Endothelial cell of umbilical vein (primary cell): ENCODE measurements at regions not wholly inside any gene's neighbourhood (a gene's known extent, or its start where the extent isn't known, plus 50 kb on each side); places are given as distances from the start of the nearest gene placed in this dataset.

Experiments
- BruUV-seq: library from RNA; stranded (reverse); fragments of 400-500 nt; replicated peaks from 2 replicates; lab custom pipeline; 2021; lab: Mats Ljungman, UMichigan
- CTCF ChIA-PET: fragments of 300-600, 350-600 bp; sonication (Branson Sonifier 250); formaldehyde crosslinking; loops from one replicate; lab custom pipeline; 2021; ENCODE audit warnings: antibody characterized with exemption, inconsistent platforms; lab: Charles Lee
- POLR2A ChIA-PET: fragments of 300-600, 350-600 bp; sonication (Branson Sonifier 250); formaldehyde crosslinking; loops from one replicate; lab custom pipeline; 2021; ENCODE audit warnings: antibody characterized with exemption, inconsistent platforms; lab: Charles Lee
- DNase-seq: peaks from one replicate; pipeline ENCODE4 v3.0.0-alpha.2; 2011; ENCODE audit warnings: low read depth, low spot score
- FAIRE-seq: peaks from 2 replicates; lab custom pipeline; 2011; peaks lifted over from hg19 to GRCh38; lab: Jason Lieb, UNC
- H2AFZ ChIP-seq: 2 replicates; pipeline ENCODE4 v1.6.0; 2012; ENCODE audit warnings: low read depth, low read length, control low read depth, inconsistent platforms
- H3K27ac ChIP-seq: 2 replicates; pipeline ENCODE4 v1.5.1; 2011; ENCODE audit warnings: low read depth, mild to moderate bottlenecking, control low read depth, low read length, moderate library complexity; ENCODE audit not compliant: insufficient read depth
- H3K27me3 ChIP-seq, 2 experiments: 2 replicates each; pipeline versions ENCODE4 v1.6.0 to v1.6.1; 2011; ENCODE audit warnings: low read length in 2 of 2, mixed read lengths in 1 of 2; ENCODE audit not compliant: control insufficient read depth in 2 of 2, insufficient read depth in 2 of 2
- H3K36me3 ChIP-seq, 2 experiments: 2 replicates in 1 of 2; 3 replicates in 1 of 2; pipeline ENCODE4 v1.5.1; 2011; ENCODE audit warnings: low read length in 2 of 2, mild to moderate bottlenecking in 1 of 2, moderate library complexity in 1 of 2; ENCODE audit not compliant: control insufficient read depth in 2 of 2, insufficient read depth in 2 of 2; ENCODE audit errors: extremely low read depth in 1 of 2
- H3K4me1 ChIP-seq: 3 replicates; pipeline ENCODE4 v1.5.1; 2011; ENCODE audit warnings: mild to moderate bottlenecking, low read length; ENCODE audit not compliant: control insufficient read depth, insufficient read depth; ENCODE audit errors: extremely low read depth
- H3K4me2 ChIP-seq: 2 replicates; pipeline ENCODE4 v1.6.1; 2011; ENCODE audit warnings: low read length, control low read depth, mixed read lengths; ENCODE audit not compliant: insufficient read depth
- H3K4me3 ChIP-seq, 3 experiments: fragments of 200-600 bp in 1 of 3; sonication (generic), shearing (Covaris generic) in 1 of 3; replicated peaks in 1 of 3; 2 replicates each; pipeline ENCODE4 v1.5.1; 2011 to 2016; ENCODE audit warnings: control low read depth in 3 of 3, low read length in 3 of 3, mild to moderate bottlenecking in 2 of 3, inconsistent platforms in 1 of 3, low read depth in 1 of 3, moderate library complexity in 1 of 3; ENCODE audit not compliant: insufficient read depth in 1 of 3
- H3K79me2 ChIP-seq: 2 replicates; pipeline ENCODE4 v1.6.0; 2012; ENCODE audit warnings: low read length, inconsistent platforms; ENCODE audit not compliant: control insufficient read depth, insufficient read depth
- H3K9ac ChIP-seq: replicated peaks from 2 replicates; pipeline ENCODE3; 2011; ENCODE audit warnings: low read length, control low read depth; ENCODE audit not compliant: insufficient read depth; ENCODE audit errors: extremely low read depth
- H3K9me1 ChIP-seq: replicated peaks from 3 replicates; pipeline ENCODE4 v1.6.0; 2011; ENCODE audit warnings: mild to moderate bottlenecking, low read length; ENCODE audit not compliant: control insufficient read depth, insufficient read depth; ENCODE audit errors: extremely low read depth
- H3K9me3 ChIP-seq: replicated peaks from 2 replicates; pipeline ENCODE4 v1.5.1; 2012; ENCODE audit warnings: low read length, inconsistent platforms; ENCODE audit not compliant: control insufficient read depth, insufficient read depth
- H4K20me1 ChIP-seq: replicated peaks from 2 replicates; pipeline ENCODE3; 2011; ENCODE audit warnings: mild to moderate bottlenecking, low read length; ENCODE audit not compliant: control insufficient read depth, insufficient read depth; ENCODE audit errors: extremely low read depth
- EZH2 ChIP-seq: IDR thresholded peaks from 2 replicates; pipeline ENCODE4 v1.6.1; 2012; ENCODE audit warnings: borderline replicate concordance, low read depth, mild to moderate bottlenecking, moderate library complexity, low read length, inconsistent platforms; ENCODE audit not compliant: severe bottlenecking
- FOS ChIP-seq: IDR thresholded peaks from 2 replicates; pipeline ENCODE4 v1.6.1; 2011; ENCODE audit warnings: mild to moderate bottlenecking, low read length, moderate library complexity, borderline replicate concordance; ENCODE audit not compliant: insufficient read depth
- GATA2 ChIP-seq: IDR thresholded peaks from 2 replicates; pipeline ENCODE4 v1.7.0; 2011; ENCODE audit warnings: low read depth, mild to moderate bottlenecking, moderate library complexity, mixed read lengths, low read length; ENCODE audit not compliant: insufficient read length, insufficient read depth
- JUN ChIP-seq: IDR thresholded peaks from 2 replicates; pipeline ENCODE4 v1.6.1; 2011; ENCODE audit warnings: borderline replicate concordance, low read depth; ENCODE audit not compliant: insufficient read length, insufficient read depth
- MYC ChIP-seq: IDR thresholded peaks from one replicate; pipeline ENCODE4 v1.6.1; 2011; ENCODE audit warnings: mild to moderate bottlenecking, low read depth, low read length
- POLR2A ChIP-seq: IDR thresholded peaks from 2 replicates; pipeline ENCODE4 v1.6.1; 2012; ENCODE audit warnings: low read depth, mild to moderate bottlenecking, control low read depth, low read length
- POLR2AphosphoS5 ChIP-seq: IDR thresholded peaks from 2 replicates; pipeline ENCODE4 v1.6.1; 2012; ENCODE audit warnings: low read depth, mild to moderate bottlenecking, control low read depth, low read length, moderate library complexity; ENCODE audit not compliant: insufficient read depth
- dilution Hi-C: fragments of 300-500 bp; cut with MboI; formaldehyde crosslinking; loops from one replicate; pipeline ENCODE4 v1.15.0; 2019; ENCODE audit warnings: low sequenced_read_pairs; ENCODE audit not compliant: extremely low pct_ligation_motif_present
- intact Hi-C: fragments of 100-400 bp; cut with micrococcal nuclease; formaldehyde crosslinking; loops from one replicate; pipeline ENCODE4 v1.10.0; 2022
- TF ChIP-seq, protein P1 (sequence below): IDR thresholded peaks from 2 replicates; pipeline ENCODE4 v1.6.1; 2011; ENCODE audit not compliant: insufficient read depth, insufficient read length
- TF ChIP-seq, protein P2 (sequence below), 2 donors: IDR thresholded peaks; 1 replicate in 1 of 2; 2 replicates in 1 of 2; pipeline ENCODE4 v1.5.1; 2011; ENCODE audit warnings: low read length in 2 of 2, mild to moderate bottlenecking in 2 of 2, moderate library complexity in 2 of 2, control low read depth in 1 of 2, inconsistent platforms in 1 of 2, low read depth in 1 of 2; ENCODE audit not compliant: insufficient read depth in 1 of 2; ENCODE audit errors: extremely low read depth in 1 of 2

DNA sequence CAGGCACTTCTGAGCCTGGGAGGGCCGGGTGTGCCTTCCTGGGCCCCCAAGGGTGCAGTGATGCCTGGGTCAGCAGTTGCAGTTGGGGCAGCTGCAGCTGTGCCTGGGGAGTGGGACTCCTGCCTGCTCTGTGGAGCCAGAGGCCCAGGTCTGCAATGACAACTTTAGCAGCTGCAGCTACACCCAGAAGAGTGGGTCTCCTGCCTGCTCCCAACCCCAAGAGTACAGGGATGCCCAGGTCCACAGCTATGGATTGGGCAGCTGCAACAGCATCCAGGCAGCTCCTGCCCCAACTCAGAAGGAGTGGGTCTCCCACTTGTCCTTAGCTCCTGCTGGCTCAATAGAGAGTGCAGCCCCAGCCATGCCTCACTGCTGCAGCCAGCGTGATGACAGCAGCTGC is 73.0 kb upstream of the ST3GAL5 start:
- no peaks in the 10 kb centered on the region for H4K20me1 ChIP-seq
- DNase-seq (no peak), FAIRE-seq (no peak)
- H3K4me1 ChIP-seq = no peaks in the 10 kb centered on the region
- TF ChIP-seq JUN (no peak), POLR2A (no peak), MYC (no peak), POLR2AphosphoS5 (no peak), FOS (no peak), EZH2 (no peak), GATA2 (no peak)
- TF ChIP-seq, protein P1, sequence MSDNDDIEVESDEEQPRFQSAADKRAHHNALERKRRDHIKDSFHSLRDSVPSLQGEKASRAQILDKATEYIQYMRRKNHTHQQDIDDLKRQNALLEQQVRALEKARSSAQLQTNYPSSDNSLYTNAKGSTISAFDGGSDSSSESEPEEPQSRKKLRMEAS = no peak
- TF ChIP-seq, protein P2, sequence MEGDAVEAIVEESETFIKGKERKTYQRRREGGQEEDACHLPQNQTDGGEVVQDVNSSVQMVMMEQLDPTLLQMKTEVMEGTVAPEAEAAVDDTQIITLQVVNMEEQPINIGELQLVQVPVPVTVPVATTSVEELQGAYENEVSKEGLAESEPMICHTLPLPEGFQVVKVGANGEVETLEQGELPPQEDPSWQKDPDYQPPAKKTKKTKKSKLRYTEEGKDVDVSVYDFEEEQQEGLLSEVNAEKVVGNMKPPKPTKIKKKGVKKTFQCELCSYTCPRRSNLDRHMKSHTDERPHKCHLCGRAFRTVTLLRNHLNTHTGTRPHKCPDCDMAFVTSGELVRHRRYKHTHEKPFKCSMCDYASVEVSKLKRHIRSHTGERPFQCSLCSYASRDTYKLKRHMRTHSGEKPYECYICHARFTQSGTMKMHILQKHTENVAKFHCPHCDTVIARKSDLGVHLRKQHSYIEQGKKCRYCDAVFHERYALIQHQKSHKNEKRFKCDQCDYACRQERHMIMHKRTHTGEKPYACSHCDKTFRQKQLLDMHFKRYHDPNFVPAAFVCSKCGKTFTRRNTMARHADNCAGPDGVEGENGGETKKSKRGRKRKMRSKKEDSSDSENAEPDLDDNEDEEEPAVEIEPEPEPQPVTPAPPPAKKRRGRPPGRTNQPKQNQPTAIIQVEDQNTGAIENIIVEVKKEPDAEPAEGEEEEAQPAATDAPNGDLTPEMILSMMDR (IDR thresholded peaks at IDR 0.05; ENCODE audit: extremely low read depth in 1 of 2, insufficient read depth in 1 of 2, low read depth in 1 of 2, low read length in 2 of 2) = no peak
- H3K27me3 ChIP-seq = peaks cover 0 to 2% of the 10 kb centered on the region in 2 experiments
- ChIA-PET CTCF (interaction anchor here (0.8 to 1.9 kb wide), 2 partner anchors 11 to 23 kb away, joined by 3 to 6 read pairs; no protein-coding TSS in a partner anchor), POLR2A (no interaction called here)
- H3K9me3 ChIP-seq = no peaks in the 10 kb centered on the region
- H3K36me3 ChIP-seq = no peaks in the 10 kb centered on the region
- no peak overlapping the region for H3K4me2 ChIP-seq
- intact Hi-C loops (no loop called here), dilution Hi-C loops (no loop called here)
- BruUV-seq = no TSS peak
- H3K9ac ChIP-seq = no peak overlapping the region
- H3K27ac ChIP-seq = no peak overlapping the region
- no peaks in the 10 kb centered on the region for H3K9me1 ChIP-seq
- H3K79me2 ChIP-seq = no peaks in the 10 kb centered on the region
- H3K4me3 ChIP-seq = no peak overlapping the region
- H2AFZ ChIP-seq = no peak overlapping the region
